ENCODE measurements at regions not wholly inside any gene's neighbourhood (a gene's known extent, or its start where the extent isn't known, plus 50 kb on each side); places are given as distances from the start of the nearest gene placed in this dataset.

GRCh38 chr7:25395976-25396375, 167.7 kb upstream of the NPVF start:
- DNase-seq (ENCODE audit: low read depth in 2 of 2), result no peak

- DNase-seq (ENCODE audit: low read depth in 2 of 2), result no peak
These were observed 168.4 kb upstream of the NPVF start for GRCh38 chr7:25396668-25397067.

- no peak for DNase-seq (ENCODE audit: low read depth in 2 of 2)
These were observed 170.1 kb upstream of the NPVF start for GRCh38 chr7:25398418-25398817.

DNA sequence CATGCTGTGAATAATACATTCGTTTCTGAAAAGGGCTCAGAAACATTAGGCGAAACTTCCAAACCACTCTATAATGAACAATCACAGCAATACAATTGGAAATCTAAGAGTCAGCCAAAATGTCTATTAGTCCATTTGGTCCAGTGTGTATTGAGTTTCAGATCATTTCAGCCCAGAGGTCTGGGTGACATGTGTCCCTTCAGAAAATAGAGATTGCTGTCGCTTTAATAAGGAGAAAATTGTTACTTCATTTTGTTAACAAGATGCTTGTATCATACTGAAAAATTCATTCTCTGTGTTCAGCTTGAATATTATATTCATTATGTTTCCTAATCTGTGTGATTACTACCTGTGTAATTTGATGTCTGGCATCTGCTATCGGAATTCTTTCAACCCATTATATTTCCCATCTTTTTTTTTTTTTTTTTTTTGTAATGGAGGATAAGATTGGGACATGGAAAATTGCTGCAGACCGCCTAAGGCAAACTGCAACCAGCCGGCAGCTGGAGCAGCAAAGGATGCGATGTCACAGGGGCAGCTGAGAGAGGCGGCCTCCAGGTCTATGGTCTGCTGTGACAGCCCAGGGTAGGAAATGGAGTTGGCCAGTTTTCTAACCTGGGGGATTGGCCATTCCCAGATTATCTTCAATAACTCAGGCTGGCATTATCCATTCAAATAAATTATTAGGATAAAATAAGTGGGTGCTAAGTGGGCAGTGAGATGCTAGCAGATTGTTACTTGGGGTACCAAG, 170.9 kb upstream of the NPVF start:
- no peak for DNase-seq (ENCODE audit: low read depth in 2 of 2)

DNA sequence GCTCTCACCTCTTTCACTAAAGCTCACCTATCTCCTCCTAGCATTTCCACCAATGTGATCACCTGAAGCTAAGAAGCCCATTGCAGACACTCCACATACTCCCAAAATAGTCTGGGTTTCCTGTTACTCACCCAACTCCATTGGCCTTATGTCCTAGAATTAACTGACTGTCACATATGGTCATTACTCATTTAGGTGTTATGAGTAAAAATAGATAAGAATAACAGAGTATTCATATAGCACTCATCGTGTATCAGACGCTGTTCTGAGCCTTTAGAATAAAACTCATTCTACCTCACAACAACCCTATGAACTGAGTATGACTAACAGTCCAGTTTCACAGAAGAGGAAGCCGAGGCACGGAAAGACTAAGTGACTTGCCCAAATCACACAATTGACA, 174.2 kb upstream of the NPVF start:
- no peak for DNase-seq (ENCODE audit: low read depth in 2 of 2)

DNA sequence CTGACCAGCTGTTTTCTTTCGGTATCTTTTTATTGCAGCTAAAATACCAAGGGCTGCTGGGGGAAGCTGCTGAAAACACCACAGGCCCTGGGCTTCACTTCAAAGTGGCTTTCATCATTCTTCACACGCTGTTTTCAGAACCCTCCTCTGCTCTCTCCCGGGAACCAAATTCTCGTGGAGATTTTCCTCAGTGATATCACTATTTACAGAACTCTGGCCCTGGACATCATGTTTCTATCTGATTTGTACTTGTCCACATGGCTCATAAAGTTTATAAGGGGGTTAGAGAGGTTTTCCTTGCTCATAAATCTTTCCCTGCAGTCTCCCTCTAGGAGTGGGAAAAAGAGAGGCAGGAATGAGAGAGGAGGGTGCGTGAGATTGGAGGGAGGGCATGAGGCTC, 177.4 kb upstream of the NPVF start:
- DNase-seq (ENCODE audit: low read depth in 2 of 2), result no peak

DNA sequence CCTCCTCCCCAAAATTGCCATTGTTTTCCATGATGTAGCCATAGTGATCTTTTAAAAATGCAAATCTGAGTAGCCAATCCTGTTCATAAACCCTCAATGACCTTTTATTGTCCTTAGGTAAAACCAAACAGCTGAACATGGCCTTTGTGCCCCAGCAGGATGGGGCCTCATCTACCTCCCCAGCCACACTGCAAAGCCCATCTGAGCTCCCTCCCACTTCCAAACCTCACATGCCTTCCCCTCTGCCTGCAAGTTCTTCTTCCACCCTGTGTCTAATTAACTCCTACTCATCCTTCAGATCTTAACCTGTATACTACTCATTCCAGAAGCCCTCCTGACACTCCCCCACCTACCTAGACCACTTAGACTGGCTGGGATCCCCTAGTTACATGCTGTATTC, 178.8 kb upstream of the NPVF start:
- DNase-seq (ENCODE audit: low read depth in 2 of 2), result no peak

GRCh38 chr7:25408012-25408687, 179.9 kb upstream of the NPVF start:
- DNase-seq (ENCODE audit: low read depth in 2 of 2), result no peak

DNA sequence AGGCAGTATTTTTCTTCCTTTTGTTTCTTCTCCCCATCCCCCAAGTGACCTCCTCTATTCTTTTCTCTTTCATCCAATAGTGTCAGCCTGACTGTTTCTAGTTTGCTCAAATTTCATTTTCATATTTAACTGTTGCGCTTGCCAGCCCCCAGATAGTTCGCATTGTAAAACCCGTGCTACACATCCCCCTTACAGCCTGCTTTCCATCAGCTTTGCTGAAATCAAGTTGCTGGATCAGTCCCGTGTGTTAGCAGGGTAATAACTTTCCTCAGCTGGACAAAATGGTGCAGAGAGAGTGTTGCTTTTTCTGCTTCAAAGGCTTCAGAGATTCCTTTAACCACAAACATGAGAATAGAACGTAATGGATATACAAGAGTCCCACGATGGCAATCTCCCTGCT, 180.6 kb upstream of the NPVF start:
- DNase-seq (ENCODE audit: low read depth in 2 of 2), result no peak

DNA sequence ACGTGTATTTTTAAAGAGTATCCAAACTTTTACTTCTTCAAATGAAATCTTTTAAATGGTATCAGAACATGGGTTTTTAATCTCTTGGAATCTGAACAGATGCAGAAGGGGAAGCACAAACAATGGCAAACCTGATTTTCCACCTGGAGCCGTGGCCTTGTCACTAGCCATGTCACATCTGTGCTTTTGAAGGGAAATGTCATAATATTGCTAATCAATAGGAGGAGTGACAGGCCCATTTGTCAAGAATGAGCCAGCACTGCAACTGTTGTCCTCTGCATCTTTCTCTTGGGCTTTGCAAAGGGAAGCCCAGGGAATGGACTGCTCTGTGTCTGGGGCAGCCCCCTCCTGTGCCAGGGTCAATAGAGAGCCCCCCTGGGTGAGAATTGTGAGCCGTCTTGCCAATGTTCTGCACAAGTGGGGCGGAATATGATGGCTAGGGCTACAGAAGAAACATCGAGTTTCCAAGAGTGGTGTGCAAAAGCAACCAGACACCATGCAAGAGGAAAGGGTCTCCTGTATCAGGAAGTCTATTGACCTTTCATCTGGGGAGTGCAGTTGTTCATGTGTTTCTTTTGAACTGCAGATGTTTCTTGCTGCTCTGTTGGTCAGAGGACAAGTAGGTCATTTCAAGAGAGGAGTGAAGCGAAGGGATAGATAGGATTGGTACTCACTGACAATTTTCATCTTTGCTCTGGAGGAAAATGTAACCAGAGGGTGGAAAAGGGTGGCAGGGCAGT, 181.8 kb upstream of the NPVF start:
- no peak for DNase-seq (ENCODE audit: low read depth in 2 of 2)

DNA sequence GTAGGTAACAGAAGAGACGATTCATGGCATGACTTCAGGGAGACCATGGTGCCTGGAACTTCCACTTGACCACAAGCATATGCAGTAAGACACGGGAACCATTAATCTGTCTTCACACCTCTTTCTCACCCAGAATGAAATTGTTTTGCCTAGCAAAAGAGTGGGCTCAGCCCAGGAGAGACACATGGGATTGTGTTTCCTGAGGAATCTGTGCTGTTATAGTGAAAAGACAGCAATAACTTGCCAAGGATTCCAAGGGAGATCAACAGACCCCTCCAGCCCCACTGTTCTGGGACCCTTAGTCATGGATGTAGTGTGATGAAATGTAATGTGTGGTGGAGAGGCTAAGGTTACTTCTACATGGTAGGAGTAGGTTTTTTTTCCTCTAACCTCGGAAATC, 192.5 kb upstream of the NPVF start:
- DNase-seq (ENCODE audit: low read depth in 2 of 2), result no peak

DNA sequence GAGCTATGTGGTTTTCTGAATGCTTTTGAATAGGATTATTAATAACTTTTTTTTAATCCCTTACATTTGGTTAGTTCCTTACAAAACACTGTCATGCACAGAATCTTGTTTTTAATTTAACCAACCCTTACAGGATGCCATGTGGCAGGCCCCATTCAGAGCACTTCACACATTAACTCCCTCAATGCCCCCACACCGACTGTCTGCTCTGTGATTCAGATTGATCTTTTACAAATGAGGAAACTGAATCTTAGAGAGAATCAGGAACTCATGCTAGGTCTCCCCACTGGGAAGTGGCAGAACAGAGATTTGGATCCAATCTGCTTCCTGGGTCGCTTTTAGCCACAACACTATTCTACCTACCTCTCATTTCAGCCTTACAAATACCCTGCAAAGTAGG, 195.8 kb upstream of the NPVF start:
- DNase-seq (ENCODE audit: low read depth in 2 of 2), result no peak

- no peak for DNase-seq (ENCODE audit: low read depth in 2 of 2)
These were observed 196.6 kb upstream of the NPVF start for GRCh38 chr7:25424855-25425254.

GRCh38 chr7:25427721-25428120, 199.4 kb upstream of the NPVF start:
- no peak for DNase-seq (ENCODE audit: low read depth in 2 of 2)

DNA sequence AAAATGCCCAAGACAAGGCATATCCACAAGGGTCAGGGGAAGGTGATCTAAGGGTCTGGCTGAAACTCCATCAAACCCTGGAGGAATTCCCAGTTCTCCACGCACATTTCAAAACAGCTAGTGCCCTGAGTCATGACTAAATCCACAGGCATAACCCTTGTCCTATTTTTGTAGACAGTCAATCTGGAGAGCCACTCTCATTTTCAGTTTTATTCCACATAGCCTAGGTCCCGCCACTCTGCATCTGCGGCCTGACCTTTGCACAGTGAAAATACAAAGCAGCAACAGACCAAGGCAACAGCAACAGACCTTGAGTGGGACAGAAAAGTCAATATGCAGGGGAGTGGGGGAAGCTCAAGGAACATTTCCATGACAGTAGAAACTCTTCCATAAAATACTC, 201.4 kb upstream of the NPVF start:
- no peak for DNase-seq (ENCODE audit: low read depth in 2 of 2)

DNA sequence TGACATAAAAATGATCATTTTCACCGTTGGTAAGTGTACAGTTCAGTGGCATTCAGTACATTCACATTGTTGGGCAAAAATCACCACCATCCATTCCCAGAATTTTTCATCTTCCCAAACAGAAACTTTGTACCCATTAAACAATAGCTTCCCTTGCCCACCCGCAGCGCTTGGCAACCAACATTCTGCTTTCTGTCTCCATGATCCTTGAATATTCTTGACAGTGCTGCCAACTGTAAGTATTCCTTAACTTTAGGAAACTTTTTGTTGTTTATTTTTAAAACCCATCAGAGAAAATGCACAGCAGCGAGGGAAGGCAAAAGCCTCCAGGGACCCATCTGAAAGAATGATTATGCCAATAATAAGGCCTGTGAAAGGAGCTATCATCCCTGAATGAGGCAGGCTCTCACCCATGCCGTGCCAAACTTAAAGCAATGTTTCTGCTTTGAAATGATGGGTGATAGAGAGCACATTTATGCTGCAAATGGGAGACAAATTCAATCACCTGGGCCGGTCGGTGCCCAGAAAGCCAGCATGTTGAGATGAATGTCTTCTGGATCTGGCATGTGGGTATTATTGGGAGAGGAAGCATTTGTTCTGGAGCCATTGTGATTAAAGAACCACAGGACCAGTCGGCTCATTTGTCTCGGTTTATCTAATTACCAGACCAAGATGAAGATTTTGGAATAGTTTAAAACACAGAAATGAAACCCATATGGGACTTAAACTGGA, 202.1 kb upstream of the NPVF start:
- DNase-seq (ENCODE audit: low read depth in 2 of 2), result no peak

DNA sequence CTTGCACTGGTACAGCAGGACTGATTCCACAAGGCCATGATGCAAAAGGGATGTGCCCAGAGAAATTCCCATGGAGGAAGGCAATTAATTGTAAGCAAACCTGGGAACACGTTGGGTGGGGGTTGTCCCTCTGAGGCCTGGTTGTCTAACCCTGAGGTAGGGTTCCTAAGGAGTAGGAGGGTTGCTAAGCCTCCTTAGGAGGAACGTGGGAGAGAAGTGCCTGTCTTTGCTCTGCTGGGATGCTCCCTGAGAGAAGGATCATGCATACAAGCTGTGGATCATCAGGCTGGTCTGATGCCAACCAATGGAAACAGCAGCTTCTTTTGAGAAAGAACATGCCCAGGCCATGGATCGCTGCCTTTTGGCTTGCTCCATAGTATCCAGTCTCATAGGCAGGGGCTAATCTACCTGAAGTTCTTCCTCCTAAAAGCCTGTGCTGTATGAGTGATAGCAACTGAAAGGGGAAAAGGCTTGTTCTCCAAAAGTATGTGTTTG, 203.7 kb upstream of the NPVF start:
- no peak for DNase-seq (ENCODE audit: low read depth in 2 of 2)

DNA sequence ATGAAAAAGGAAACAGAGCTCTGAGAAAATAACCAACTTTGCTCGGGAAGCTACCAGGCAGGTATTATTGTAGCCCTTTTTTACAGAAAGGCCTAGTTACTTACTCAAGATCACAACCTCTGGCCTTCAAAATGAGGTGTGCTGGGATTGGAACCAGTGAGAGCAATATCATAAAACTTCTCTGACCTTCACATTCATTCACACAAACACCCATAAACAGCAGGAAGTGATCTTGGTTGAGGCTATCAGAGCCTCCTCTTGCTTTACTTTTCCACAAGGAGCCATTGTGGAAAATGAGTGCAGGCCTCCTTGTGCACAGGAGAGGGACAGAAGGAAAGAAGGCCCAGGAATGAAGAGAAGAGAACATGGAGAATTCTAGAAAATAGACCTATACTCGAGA, 204.5 kb upstream of the NPVF start:
- DNase-seq (ENCODE audit: low read depth in 2 of 2), result no peak

DNA sequence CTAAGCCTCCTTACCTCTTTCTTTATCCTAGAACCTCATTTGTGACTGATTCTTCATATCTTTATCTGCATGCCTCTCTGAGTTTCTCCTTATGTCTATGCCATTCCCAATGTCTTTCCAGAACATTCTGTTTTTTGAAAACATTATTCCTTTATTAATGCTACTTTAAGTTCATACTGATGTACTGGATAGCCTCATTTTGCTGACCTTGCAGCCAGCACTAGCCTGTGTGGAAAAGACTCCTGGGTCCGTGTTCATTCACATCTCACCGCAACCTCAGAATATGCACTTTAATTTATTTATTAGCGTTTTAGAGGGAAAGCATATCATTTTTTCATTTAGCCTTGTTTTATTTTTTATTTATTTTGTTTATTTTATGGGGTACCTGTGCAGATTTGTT, 208.1 kb upstream of the NPVF start:
- DNase-seq (ENCODE audit: low read depth in 2 of 2), result no peak

DNA sequence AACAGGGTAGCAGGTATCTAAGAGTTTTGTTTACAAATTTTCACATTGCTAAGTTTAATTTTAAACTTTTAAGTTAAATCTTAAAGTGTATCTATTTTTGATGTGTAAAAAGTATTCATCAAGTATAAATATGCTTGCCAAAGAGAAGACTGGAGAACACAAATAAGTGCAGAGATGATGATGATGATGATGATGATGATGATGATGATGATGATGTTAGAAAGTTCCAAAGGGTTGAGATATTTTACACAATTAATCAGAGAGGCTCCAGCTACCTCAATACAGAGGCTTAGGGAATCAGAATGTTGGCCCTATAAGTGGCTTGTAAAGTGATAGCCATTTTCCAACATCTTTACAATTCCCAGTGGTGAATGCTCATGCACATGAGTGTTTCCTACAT, 209.0 kb upstream of the NPVF start:
- no peak for DNase-seq (ENCODE audit: low read depth in 2 of 2)

GRCh38 chr7:25444991-25445390, 216.7 kb upstream of the NPVF start:
- no peak for DNase-seq (ENCODE audit: low read depth in 2 of 2)

DNA sequence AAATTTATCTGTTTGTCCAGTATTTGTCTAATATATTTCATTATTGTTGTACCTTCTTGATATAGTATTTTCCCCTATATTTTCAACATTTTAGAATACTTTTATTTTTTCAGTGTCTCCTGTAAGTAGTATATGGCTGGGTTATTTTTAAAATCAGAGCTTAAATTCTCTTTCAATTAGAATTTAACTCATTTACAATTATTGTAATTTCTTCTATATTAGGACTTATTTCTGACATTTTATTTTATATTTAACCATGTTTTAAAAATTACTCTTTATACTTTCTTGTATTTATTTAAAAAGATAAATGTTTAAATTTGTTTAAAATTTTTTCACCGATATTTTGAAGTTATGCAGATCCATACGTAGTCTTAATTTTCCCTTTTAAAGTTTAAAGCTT, 220.0 kb upstream of the NPVF start:
- no peak for DNase-seq (ENCODE audit: low read depth in 2 of 2)
